ENCODE measurements at regions not wholly inside any gene's neighbourhood (a gene's known extent, or its start where the extent isn't known, plus 50 kb on each side); places are given as distances from the start of the nearest gene placed in this dataset.
"Not testable (repeated sequence)": the region's sequence is repeated elsewhere in the genome, so short reads cannot be mapped to it uniquely, and the experiment has no call there.

- H3K9me3 Mint-ChIP-seq, result peaks cover 12 to 20% of the 10 kb centered on the region in 2 donors
- no peaks in the 10 kb centered on the region for H3K27me3 Mint-ChIP-seq
- H3K36me3 Mint-ChIP-seq, result peaks cover 6 to 7% of the 10 kb centered on the region in 2 donors
- ATAC-seq (replicated peaks), result no peak
- H3K4me1 Mint-ChIP-seq, result no peaks in the 10 kb centered on the region
- no peak for DNase-seq
- no peak overlapping the region for H3K4me3 Mint-ChIP-seq
- no peak overlapping the region for H3K27ac Mint-ChIP-seq
These were observed 150.9 kb downstream of the RASEF start for GRCh38 chr9:82911996-82912395.

GRCh38 chr9:82912645-82913044, 150.3 kb downstream of the RASEF start:
- no peak for ATAC-seq (replicated peaks)
- no peak overlapping the region for H3K4me3 Mint-ChIP-seq

GRCh38 chr9:82916238-82916637, 146.7 kb downstream of the RASEF start:
- H3K36me3 Mint-ChIP-seq; H3K27ac Mint-ChIP-seq; H3K4me3 Mint-ChIP-seq; H3K4me1 Mint-ChIP-seq; ATAC-seq (replicated peaks); DNase-seq; H3K27me3 Mint-ChIP-seq: not testable (repeated sequence)
- H3K9me3 Mint-ChIP-seq, result peaks cover 15 to 19% of the 10 kb centered on the region in 2 donors

More at GRCh38 chr9:82912645-82913044, 150.3 kb downstream of the RASEF start:
- peaks cover 15 to 22% of the 10 kb centered on the region in 2 donors for H3K9me3 Mint-ChIP-seq
- no peaks in the 10 kb centered on the region for H3K4me1 Mint-ChIP-seq
- H3K27ac Mint-ChIP-seq, result no peak overlapping the region
- peaks cover 7 to 8% of the 10 kb centered on the region in 2 donors for H3K36me3 Mint-ChIP-seq
- no peak for DNase-seq
- no peaks in the 10 kb centered on the region for H3K27me3 Mint-ChIP-seq

- H3K27me3 Mint-ChIP-seq, result peaks cover 8 to 10% of the 10 kb centered on the region in 2 donors
- H3K36me3 Mint-ChIP-seq, result peaks cover 7 to 8% of the 10 kb centered on the region in 2 donors
- peaks cover 15% of the 10 kb centered on the region in 2 donors for H3K9me3 Mint-ChIP-seq
- ATAC-seq (replicated peaks) (no peak), DNase-seq (no peak)
- H3K27ac Mint-ChIP-seq, result no peak overlapping the region
- peaks cover 0 to 6% of the 10 kb centered on the region in 2 donors for H3K4me1 Mint-ChIP-seq
- no peak overlapping the region for H3K4me3 Mint-ChIP-seq
These were observed 142.8 kb downstream of the RASEF start for GRCh38 chr9:82920154-82920553.

- no peaks in the 10 kb centered on the region for H3K36me3 Mint-ChIP-seq
- H3K27ac Mint-ChIP-seq, result no peak overlapping the region
- peaks cover 8 to 10% of the 10 kb centered on the region in 2 donors for H3K27me3 Mint-ChIP-seq
- DNase-seq, result no peak
- H3K9me3 Mint-ChIP-seq, result no peaks in the 10 kb centered on the region
- no peak overlapping the region for H3K4me3 Mint-ChIP-seq
- no peak for ATAC-seq (replicated peaks)
- peaks cover 0 to 6% of the 10 kb centered on the region in 2 donors for H3K4me1 Mint-ChIP-seq
These were observed 140.3 kb downstream of the RASEF start for GRCh38 chr9:82922686-82923085.

- DNase-seq (no peak), ATAC-seq (replicated peaks) (no peak)
- H3K4me1 Mint-ChIP-seq, result peaks cover 0 to 6% of the 10 kb centered on the region in 2 donors
These were observed 139.6 kb downstream of the RASEF start for GRCh38 chr9:82923092-82923911.

GRCh38 chr9:82923912-82924605, 138.9 kb downstream of the RASEF start:
- ATAC-seq (replicated peaks), result no peak
- no peaks in the 10 kb centered on the region for H3K36me3 Mint-ChIP-seq
- H3K4me3 Mint-ChIP-seq, result no peak overlapping the region
- no peak overlapping the region for H3K27ac Mint-ChIP-seq
- peaks cover 0 to 6% of the 10 kb centered on the region in 2 donors for H3K4me1 Mint-ChIP-seq
- DNase-seq, result no peak
- H3K9me3 Mint-ChIP-seq, result no peaks in the 10 kb centered on the region
- peaks cover 8 to 10% of the 10 kb centered on the region in 2 donors for H3K27me3 Mint-ChIP-seq

More at GRCh38 chr9:82923092-82923911, 139.6 kb downstream of the RASEF start:
- Mint-ChIP-seq H3K27me3 (peaks cover 8 to 10% of the 10 kb centered on the region in 2 donors), H3K9me3 (no peaks in the 10 kb centered on the region), H3K4me3 (no peak overlapping the region), H3K27ac (no peak overlapping the region), H3K36me3 (no peaks in the 10 kb centered on the region)

All from stimulated activated naive B cell treated with anti-CD40 and anti-IgM and Interleukin-4, amounts not matched to agents 10 μg/mL and 1 μg/mL and 100 μg/mL, for 72 hours (primary cell).